HEK293 (cell line): ENCODE measurements at regions not wholly inside any gene's neighbourhood (a gene's known extent, or its start where the extent isn't known, plus 50 kb on each side); places are given as distances from the start of the nearest gene placed in this dataset.

Source experiments
- CTCF ChIP-seq: fragments of 450-650 bp; formaldehyde crosslinking; IDR thresholded peaks from 2 replicates; pipeline ENCODE4 v1.5.1; 2016; ENCODE audit warnings: missing biosample characterization, missing genetic modification characterization
- ZBTB11 ChIP-seq: fragments of 450-650 bp; formaldehyde crosslinking; conservative IDR thresholded peaks from 2 replicates; pipeline ENCODE4 v1.5.1; 2016; ENCODE audit warnings: low read depth, missing biosample characterization, missing genetic modification characterization

GRCh38 chr1:22344851-22345560 lies 106.6 kb upstream of the ZBTB40 start:
- no peak for TF ChIP-seq ZBTB11 (tag by site-specific recombination)
- TF ChIP-seq CTCF (tag by site-specific recombination), result no peak
